T-helper 1 cell treated with Interleukin-12 subunit alpha and Interleukin-12 subunit beta and Interleukin-4 antibody, amounts not matched to agents 30 ng/mL and 1 ng/mL, for 36 hours (primary cell): ENCODE measurements at regions not wholly inside any gene's neighbourhood (a gene's known extent, or its start where the extent isn't known, plus 50 kb on each side); places are given as distances from the start of the nearest gene placed in this dataset.

Experiments used
- intact Hi-C: fragments of 100-400 bp; cut with micrococcal nuclease; formaldehyde crosslinking; loops from one replicate; pipeline ENCODE4 v1.15.1; 2024

GRCh38 chr6:15809367-15809766 is 146.5 kb upstream of the DTNBP1 start:
- intact Hi-C loops = no loop called here

- intact Hi-C loops = no loop called here
Observed at GRCh38 chr6:15804164-15805154, 141.6 kb upstream of the DTNBP1 start.

GRCh38 chr6:15802466-15802865 is 139.6 kb upstream of the DTNBP1 start:
- intact Hi-C loops = no loop called here

- intact Hi-C loops = no loop called here
Observed at GRCh38 chr6:15801912-15802311, 139.1 kb upstream of the DTNBP1 start.

GRCh38 chr6:15800841-15801617 is 138.2 kb upstream of the DTNBP1 start:
- intact Hi-C loops = no loop called here

- intact Hi-C loops = no loop called here
Observed at GRCh38 chr6:15798533-15799255, 135.9 kb upstream of the DTNBP1 start.

- intact Hi-C loops = no loop called here
Observed at GRCh38 chr6:15796844-15797243, 134.0 kb upstream of the DTNBP1 start.

GRCh38 chr6:15796130-15796771 is 133.4 kb upstream of the DTNBP1 start:
- intact Hi-C loops = no loop called here

- intact Hi-C loops = no loop called here
Observed at GRCh38 chr6:15793826-15794225, 131.0 kb upstream of the DTNBP1 start.

- intact Hi-C loops = no loop called here
Observed at GRCh38 chr6:15793288-15793687, 130.5 kb upstream of the DTNBP1 start.

GRCh38 chr6:15792842-15793241 is 130.0 kb upstream of the DTNBP1 start:
- intact Hi-C loops = no loop called here

- intact Hi-C loops = no loop called here
Observed at GRCh38 chr6:15791448-15792181, 128.8 kb upstream of the DTNBP1 start.

GRCh38 chr6:15790116-15790515 is 127.3 kb upstream of the DTNBP1 start:
- intact Hi-C loops = no loop called here

GRCh38 chr6:15786846-15787245 is 124.0 kb upstream of the DTNBP1 start:
- intact Hi-C loops = no loop called here

- intact Hi-C loops = no loop called here
Observed at GRCh38 chr6:15783484-15783883, 120.7 kb upstream of the DTNBP1 start.

- intact Hi-C loops = no loop called here
Observed at GRCh38 chr6:15781890-15782289, 119.1 kb upstream of the DTNBP1 start.

- intact Hi-C loops = no loop called here
Observed at GRCh38 chr6:15781333-15781732, 118.5 kb upstream of the DTNBP1 start.

- intact Hi-C loops = no loop called here
Observed at GRCh38 chr6:15780437-15780836, 117.6 kb upstream of the DTNBP1 start.

GRCh38 chr6:15779726-15780125 is 116.9 kb upstream of the DTNBP1 start:
- intact Hi-C loops = no loop called here

- intact Hi-C loops = loop anchor here (1.0 to 2.0 kb wide), 5 partner anchors 85 to 404 kb away; no protein-coding TSS in a partner anchor
Observed at GRCh38 chr6:15776458-15776980, 113.7 kb upstream of the DTNBP1 start.
